HEK293 (cell line): ENCODE measurements at regions not wholly inside any gene's neighbourhood (a gene's known extent, or its start where the extent isn't known, plus 50 kb on each side); places are given as distances from the start of the nearest gene placed in this dataset.

Experiments
- CTCF ChIA-PET: fragments of 350-600 bp; formaldehyde crosslinking; extraction: SDS; loops from one replicate; lab custom pipeline; 2021; ENCODE audit warnings: antibody characterized with exemption; lab: Yijun Ruan, JAX
- POLR2A ChIA-PET: fragments of 300-600 bp; formaldehyde crosslinking; extraction: SDS; loops from one replicate; lab custom pipeline; 2020; ENCODE audit warnings: antibody characterized with exemption, inconsistent platforms; lab: Yijun Ruan, JAX
- H3K27ac ChIP-seq: fragments of 200-500 bp; sonication (Bioruptor generic); 2 replicates; pipeline ENCODE4 v1.5.1; 2014; ENCODE audit warnings: low read depth, low read length, control low read depth, inconsistent platforms; ENCODE audit errors: extremely low read depth
- H3K36me3 ChIP-seq, 2 experiments: fragments of 200-500 bp in 1 of 2; sonication (Bioruptor generic) in 1 of 2; 1 replicate in 1 of 2; 2 replicates in 1 of 2; pipeline ENCODE4 v1.5.1; 2014 to 2017; ENCODE audit warnings: inconsistent platforms in 2 of 2, low read length in 2 of 2; ENCODE audit not compliant: control insufficient read depth in 2 of 2, insufficient read depth in 1 of 2
- H3K4me1 ChIP-seq: fragments of 200-500 bp; sonication (Bioruptor generic); 2 replicates; pipeline ENCODE4 v1.5.1; 2014; ENCODE audit warnings: mild to moderate bottlenecking, low read length, inconsistent platforms; ENCODE audit not compliant: control insufficient read depth, insufficient read depth
- H3K4me3 ChIP-seq: 2 replicates; pipeline ENCODE4 v1.5.1; 2011; ENCODE audit warnings: low read depth, mild to moderate bottlenecking, control low read depth, low read length, moderate library complexity
- H3K9me3 ChIP-seq: fragments of 200-500 bp; sonication (Bioruptor generic); 2 replicates; pipeline ENCODE4 v1.5.1; 2014; ENCODE audit warnings: low read depth, low read length, inconsistent platforms; ENCODE audit not compliant: control insufficient read depth, insufficient read depth
- ATF2 ChIP-seq: fragments of 450-650 bp; formaldehyde crosslinking; IDR thresholded peaks from 2 replicates; pipeline ENCODE4 v1.5.1; 2016; ENCODE audit warnings: missing biosample characterization, missing genetic modification characterization, low read depth
- EGR2 ChIP-seq: fragments of 450-650 bp; formaldehyde crosslinking; IDR thresholded peaks from 2 replicates; pipeline ENCODE4 v1.5.1; 2016; ENCODE audit warnings: low read depth, missing biosample characterization, missing genetic modification characterization
- PRDM10 ChIP-seq: fragments of 450-650 bp; formaldehyde crosslinking; IDR thresholded peaks from 2 replicates; pipeline ENCODE4 v1.5.1; 2016; ENCODE audit warnings: missing biosample characterization, missing genetic modification characterization
- SP7 ChIP-seq: fragments of 450-650 bp; formaldehyde crosslinking; IDR thresholded peaks from 2 replicates; pipeline ENCODE4 v1.5.1; 2016; ENCODE audit warnings: missing biosample characterization, missing genetic modification characterization
- ZBTB21 ChIP-seq: fragments of 450-650 bp; formaldehyde crosslinking; IDR thresholded peaks from 2 replicates; pipeline ENCODE4 v1.5.1; 2017; ENCODE audit warnings: missing biosample characterization, missing genetic modification characterization
- ZIC2 ChIP-seq: fragments of 450-650 bp; formaldehyde crosslinking; IDR thresholded peaks from 2 replicates; pipeline ENCODE4 v1.5.1; 2016; ENCODE audit warnings: missing biosample characterization, missing genetic modification characterization
- ZNF214 ChIP-seq: fragments of 450-650 bp; formaldehyde crosslinking; IDR thresholded peaks from 2 replicates; pipeline ENCODE4 v1.5.1; 2017; ENCODE audit warnings: missing biosample characterization, mild to moderate bottlenecking, missing genetic modification characterization, borderline replicate concordance
- ZNF324 ChIP-seq: fragments of 450-650 bp; formaldehyde crosslinking; IDR thresholded peaks from 2 replicates; pipeline ENCODE4 v1.5.1; 2016; ENCODE audit warnings: missing biosample characterization, missing genetic modification characterization
- ZNF560 ChIP-seq: fragments of 450-650 bp; formaldehyde crosslinking; IDR thresholded peaks from 2 replicates; pipeline ENCODE4 v1.5.1; 2017; ENCODE audit warnings: missing biosample characterization, missing genetic modification characterization, borderline replicate concordance
- ZNF600 ChIP-seq: fragments of 450-650 bp; formaldehyde crosslinking; IDR thresholded peaks from 2 replicates; pipeline ENCODE4 v1.5.1; 2016; ENCODE audit warnings: missing biosample characterization, missing genetic modification characterization
- ZNF670 ChIP-seq: fragments of 450-650 bp; formaldehyde crosslinking; IDR thresholded peaks from 2 replicates; pipeline ENCODE4 v1.5.1; 2016; ENCODE audit warnings: missing biosample characterization, missing genetic modification characterization, low read depth
- ZNF792 ChIP-seq: fragments of 450-650 bp; formaldehyde crosslinking; IDR thresholded peaks from 2 replicates; pipeline ENCODE4 v1.5.1; 2016; ENCODE audit warnings: missing biosample characterization, missing genetic modification characterization
- TF ChIP-seq, protein P1 (sequence below): fragments of 450-650 bp; formaldehyde crosslinking; IDR thresholded peaks from 2 replicates; pipeline ENCODE4 v1.5.1; 2016; ENCODE audit warnings: missing biosample characterization, missing genetic modification characterization, borderline replicate concordance

- H3K9me3 ChIP-seq, result no peaks in the 10 kb centered on the region
- no peak overlapping the region for H3K27ac ChIP-seq
- no peak for TF ChIP-seq ZNF214
- H3K4me3 ChIP-seq, result no peak overlapping the region
- H3K36me3 ChIP-seq, result no peaks in the 10 kb centered on the region
- H3K4me1 ChIP-seq, result no peaks in the 10 kb centered on the region; the same call in 1 of the 2 replicates
- ChIA-PET CTCF (interaction anchor here (0.7 kb wide), 2 partner anchors 20 to 83 kb away, joined by 3 to 4 read pairs; no protein-coding TSS in a partner anchor), POLR2A (no interaction called here)
These were observed 260.9 kb downstream of the BMP4 start for GRCh38 chr14:53695692-53696214.

GRCh38 chr14:53692885-53693284 is 263.7 kb downstream of the BMP4 start:
- ChIA-PET POLR2A (no interaction called here), CTCF (no interaction called here)
- no peaks in the 10 kb centered on the region for H3K36me3 ChIP-seq
- no peak overlapping the region for H3K27ac ChIP-seq
- H3K4me3 ChIP-seq, result no peak overlapping the region
- no peaks in the 10 kb centered on the region for H3K9me3 ChIP-seq
- no peak for TF ChIP-seq ZNF560 (tag by site-specific recombination)
- no peak for TF ChIP-seq EGR2
- TF ChIP-seq ATF2, result peak; percentile 55; the same call in 1 of the 2 replicates
- no peak for TF ChIP-seq ZNF600 (tag by site-specific recombination)
- TF ChIP-seq, protein P1, sequence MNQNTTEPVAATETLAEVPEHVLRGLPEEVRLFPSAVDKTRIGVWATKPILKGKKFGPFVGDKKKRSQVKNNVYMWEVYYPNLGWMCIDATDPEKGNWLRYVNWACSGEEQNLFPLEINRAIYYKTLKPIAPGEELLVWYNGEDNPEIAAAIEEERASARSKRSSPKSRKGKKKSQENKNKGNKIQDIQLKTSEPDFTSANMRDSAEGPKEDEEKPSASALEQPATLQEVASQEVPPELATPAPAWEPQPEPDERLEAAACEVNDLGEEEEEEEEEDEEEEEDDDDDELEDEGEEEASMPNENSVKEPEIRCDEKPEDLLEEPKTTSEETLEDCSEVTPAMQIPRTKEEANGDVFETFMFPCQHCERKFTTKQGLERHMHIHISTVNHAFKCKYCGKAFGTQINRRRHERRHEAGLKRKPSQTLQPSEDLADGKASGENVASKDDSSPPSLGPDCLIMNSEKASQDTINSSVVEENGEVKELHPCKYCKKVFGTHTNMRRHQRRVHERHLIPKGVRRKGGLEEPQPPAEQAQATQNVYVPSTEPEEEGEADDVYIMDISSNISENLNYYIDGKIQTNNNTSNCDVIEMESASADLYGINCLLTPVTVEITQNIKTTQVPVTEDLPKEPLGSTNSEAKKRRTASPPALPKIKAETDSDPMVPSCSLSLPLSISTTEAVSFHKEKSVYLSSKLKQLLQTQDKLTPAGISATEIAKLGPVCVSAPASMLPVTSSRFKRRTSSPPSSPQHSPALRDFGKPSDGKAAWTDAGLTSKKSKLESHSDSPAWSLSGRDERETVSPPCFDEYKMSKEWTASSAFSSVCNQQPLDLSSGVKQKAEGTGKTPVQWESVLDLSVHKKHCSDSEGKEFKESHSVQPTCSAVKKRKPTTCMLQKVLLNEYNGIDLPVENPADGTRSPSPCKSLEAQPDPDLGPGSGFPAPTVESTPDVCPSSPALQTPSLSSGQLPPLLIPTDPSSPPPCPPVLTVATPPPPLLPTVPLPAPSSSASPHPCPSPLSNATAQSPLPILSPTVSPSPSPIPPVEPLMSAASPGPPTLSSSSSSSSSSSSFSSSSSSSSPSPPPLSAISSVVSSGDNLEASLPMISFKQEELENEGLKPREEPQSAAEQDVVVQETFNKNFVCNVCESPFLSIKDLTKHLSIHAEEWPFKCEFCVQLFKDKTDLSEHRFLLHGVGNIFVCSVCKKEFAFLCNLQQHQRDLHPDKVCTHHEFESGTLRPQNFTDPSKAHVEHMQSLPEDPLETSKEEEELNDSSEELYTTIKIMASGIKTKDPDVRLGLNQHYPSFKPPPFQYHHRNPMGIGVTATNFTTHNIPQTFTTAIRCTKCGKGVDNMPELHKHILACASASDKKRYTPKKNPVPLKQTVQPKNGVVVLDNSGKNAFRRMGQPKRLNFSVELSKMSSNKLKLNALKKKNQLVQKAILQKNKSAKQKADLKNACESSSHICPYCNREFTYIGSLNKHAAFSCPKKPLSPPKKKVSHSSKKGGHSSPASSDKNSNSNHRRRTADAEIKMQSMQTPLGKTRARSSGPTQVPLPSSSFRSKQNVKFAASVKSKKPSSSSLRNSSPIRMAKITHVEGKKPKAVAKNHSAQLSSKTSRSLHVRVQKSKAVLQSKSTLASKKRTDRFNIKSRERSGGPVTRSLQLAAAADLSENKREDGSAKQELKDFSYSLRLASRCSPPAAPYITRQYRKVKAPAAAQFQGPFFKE (tag by site-specific recombination), result no peak
- no peak for TF ChIP-seq ZNF324 (tag by site-specific recombination)
- TF ChIP-seq SP7 (tag by site-specific recombination), result no peak
- TF ChIP-seq ZNF670 (tag by site-specific recombination), result no peak
- TF ChIP-seq ZIC2 (tag by site-specific recombination), result no peak
- TF ChIP-seq ZNF792 (tag by site-specific recombination), result no peak
- TF ChIP-seq PRDM10, result 0 out of 2 replicates have a peak, but pooled peaks have one; percentile 13
- peak; percentile 74; the same call in 1 of the 2 replicates for TF ChIP-seq ZBTB21
- H3K4me1 ChIP-seq, result no peaks in the 10 kb centered on the region; the same call in 1 of the 2 replicates
